ENCODE measurements at regions not wholly inside any gene's neighbourhood (a gene's known extent, or its start where the extent isn't known, plus 50 kb on each side); places are given as distances from the start of the nearest gene placed in this dataset.

- TF ChIP-seq CTCF (IDR thresholded peaks at IDR 0.05; ENCODE audit: low read depth, low read length) = no peak
- DNase-seq (ENCODE audit: extremely low read depth, low read depth) = no peak
Observed at GRCh38 chr10:58955615-58956014, 220.8 kb upstream of the PHYHIPL start.

- TF ChIP-seq CTCF (IDR thresholded peaks at IDR 0.05; ENCODE audit: low read depth, low read length) = no peak
- DNase-seq (ENCODE audit: extremely low read depth, low read depth) = no peak
Observed at GRCh38 chr10:58956926-58957325, 219.5 kb upstream of the PHYHIPL start.

- no peak for TF ChIP-seq CTCF (IDR thresholded peaks at IDR 0.05; ENCODE audit: low read depth, low read length)
- DNase-seq (ENCODE audit: extremely low read depth, low read depth) = no peak
Observed at GRCh38 chr10:58957517-58957916, 218.9 kb upstream of the PHYHIPL start.

- TF ChIP-seq CTCF (IDR thresholded peaks at IDR 0.05; ENCODE audit: low read depth, low read length) = no peak
- no peak for DNase-seq (ENCODE audit: extremely low read depth, low read depth)
Observed at GRCh38 chr10:58963101-58963534, 213.3 kb upstream of the PHYHIPL start.

- TF ChIP-seq CTCF (IDR thresholded peaks at IDR 0.05; ENCODE audit: low read depth, low read length) = no peak
- DNase-seq (ENCODE audit: extremely low read depth, low read depth) = no peak
Observed at GRCh38 chr10:58963723-58964124, 212.7 kb upstream of the PHYHIPL start.

- DNase-seq (ENCODE audit: extremely low read depth, low read depth) = no peak
- TF ChIP-seq CTCF (IDR thresholded peaks at IDR 0.05; ENCODE audit: low read depth, low read length) = no peak
Observed at GRCh38 chr10:58965855-58966254, 210.6 kb upstream of the PHYHIPL start.

- no peak for TF ChIP-seq CTCF (IDR thresholded peaks at IDR 0.05; ENCODE audit: low read depth, low read length)
- DNase-seq (ENCODE audit: extremely low read depth, low read depth) = no peak
Observed at GRCh38 chr10:58967551-58968388, 208.7 kb upstream of the PHYHIPL start.
